Keratinocyte (primary cell): ENCODE measurements at regions not wholly inside any gene's neighbourhood (a gene's known extent, or its start where the extent isn't known, plus 50 kb on each side); places are given as distances from the start of the nearest gene placed in this dataset.

Experiments used
- DNase-seq: peaks from one replicate; pipeline ENCODE4 v3.0.0-alpha.2; 2011; ENCODE audit warnings: low read depth, missing footprints, low spot score
- FAIRE-seq: peaks from 2 replicates; lab custom pipeline; 2011; peaks lifted over from hg19 to GRCh38; lab: Jason Lieb, UNC
- H2AFZ ChIP-seq: 2 replicates; pipeline ENCODE4 v1.6.0; 2012; ENCODE audit warnings: low read length, control low read depth, inconsistent platforms; ENCODE audit not compliant: control insufficient read depth
- H3K27ac ChIP-seq: 2 replicates; pipeline ENCODE4 v1.5.1; 2011; ENCODE audit warnings: low read length; ENCODE audit not compliant: control insufficient read depth, insufficient read depth
- H3K27me3 ChIP-seq: 3 replicates; pipeline ENCODE4 v1.6.0; 2011; ENCODE audit warnings: low read length; ENCODE audit not compliant: control insufficient read depth, insufficient read depth; ENCODE audit errors: extremely low read depth
- H3K36me3 ChIP-seq, 2 experiments: 2 replicates in 1 of 2; 3 replicates in 1 of 2; pipeline ENCODE4 v1.5.1; 2011; ENCODE audit warnings: low read length in 2 of 2, mild to moderate bottlenecking in 1 of 2; ENCODE audit not compliant: control insufficient read depth in 2 of 2, insufficient read depth in 2 of 2; ENCODE audit errors: extremely low read depth in 1 of 2
- H3K4me1 ChIP-seq: 3 replicates; pipeline ENCODE4 v1.5.1; 2011; ENCODE audit warnings: low read length; ENCODE audit not compliant: control insufficient read depth, insufficient read depth; ENCODE audit errors: extremely low read depth
- H3K4me2 ChIP-seq: 3 replicates; pipeline ENCODE4 v1.6.0; 2011; ENCODE audit warnings: low read depth, low read length; ENCODE audit not compliant: control insufficient read depth, insufficient read depth; ENCODE audit errors: extremely low read depth
- H3K4me3 ChIP-seq, 3 experiments: fragments of 200-600 bp in 1 of 3; sonication (generic) in 1 of 3; 2 replicates in 2 of 3; 3 replicates in 1 of 3; pipeline ENCODE4 v1.5.1; 2011 to 2016; ENCODE audit warnings: low read length in 3 of 3, mild to moderate bottlenecking in 3 of 3, control low read depth in 2 of 3, inconsistent platforms in 1 of 3, low read depth in 1 of 3, mixed read lengths in 1 of 3, mixed run types in 1 of 3, moderate library complexity in 1 of 3; ENCODE audit not compliant: control insufficient read depth in 2 of 3, insufficient read depth in 2 of 3; ENCODE audit errors: extremely low read depth in 1 of 3
- H3K79me2 ChIP-seq: 2 replicates; pipeline ENCODE4 v1.6.0; 2012; ENCODE audit warnings: low read length; ENCODE audit not compliant: control insufficient read depth, insufficient read depth
- H3K9ac ChIP-seq: 3 replicates; pipeline ENCODE4 v1.6.0; 2011; ENCODE audit warnings: low read length; ENCODE audit not compliant: control insufficient read depth, insufficient read depth; ENCODE audit errors: extremely low read depth
- H3K9me1 ChIP-seq: 3 replicates; pipeline ENCODE4 v1.6.0; 2011; ENCODE audit warnings: low read length; ENCODE audit not compliant: control insufficient read depth, insufficient read depth; ENCODE audit errors: extremely low read depth
- H3K9me3 ChIP-seq: 2 replicates; pipeline ENCODE4 v1.5.1; 2012; ENCODE audit warnings: low read depth, low read length; ENCODE audit not compliant: control insufficient read depth
- H4K20me1 ChIP-seq: 3 replicates; pipeline ENCODE4 v1.6.0; 2011; ENCODE audit warnings: low read length; ENCODE audit not compliant: control insufficient read depth, insufficient read depth; ENCODE audit errors: extremely low read depth
- CTCF ChIP-seq, 3 experiments: IDR thresholded peaks in 1 of 3; conservative IDR thresholded peaks in 1 of 3; optimal IDR thresholded peaks in 1 of 3; 2 replicates in 2 of 3; 3 replicates in 1 of 3; pipeline versions ENCODE3 to v1.5.1; 2011; ENCODE audit warnings: low read length in 3 of 3, mild to moderate bottlenecking in 3 of 3, moderate library complexity in 2 of 3, control low read depth in 1 of 3, inconsistent platforms in 1 of 3; ENCODE audit not compliant: insufficient read depth in 2 of 3; ENCODE audit errors: extremely low read depth in 1 of 3
- EZH2 ChIP-seq: IDR thresholded peaks from one replicate; pipeline ENCODE4 v1.6.1; 2012; ENCODE audit warnings: inconsistent platforms, mild to moderate bottlenecking, low read length, moderate library complexity
- dilution Hi-C: fragments of 300-500 bp; cut with MboI; formaldehyde crosslinking; loops from one replicate; pipeline ENCODE4 v1.7.0; 2020; ENCODE audit warnings: low sequenced_read_pairs; ENCODE audit not compliant: extremely low pct_ligation_motif_present

DNA sequence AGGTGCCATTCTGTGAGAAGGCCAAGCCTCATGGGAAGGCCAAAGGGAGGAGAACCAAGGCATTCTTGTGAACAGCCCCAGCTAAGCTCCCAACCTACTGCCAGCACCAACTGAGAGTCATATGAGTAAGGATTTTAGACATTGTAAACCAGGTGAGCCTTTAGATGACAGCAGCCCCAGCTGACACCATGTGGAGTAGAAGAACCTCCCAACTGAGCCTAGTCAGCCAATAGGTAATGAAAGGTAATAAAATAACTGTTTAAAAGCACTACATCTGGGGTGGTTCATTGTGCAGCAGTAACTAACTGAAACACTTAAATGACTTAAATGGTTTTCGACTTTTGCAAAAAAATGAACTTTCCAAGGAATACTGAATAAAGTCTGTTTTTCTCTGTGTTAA lies 172.6 kb upstream of the KIF2A start:
- H3K9ac ChIP-seq: no peak overlapping the region
- H3K36me3 ChIP-seq: no peaks in the 10 kb centered on the region
- no peaks in the 10 kb centered on the region for H3K9me1 ChIP-seq
- H3K4me3 ChIP-seq: no peak overlapping the region
- no peaks in the 10 kb centered on the region for H3K79me2 ChIP-seq
- no peaks in the 10 kb centered on the region for H3K9me3 ChIP-seq
- dilution Hi-C loops: no loop called here
- TF ChIP-seq CTCF (optimal IDR thresholded peaks at IDR 0.05 in 1 of 3, IDR thresholded peaks at IDR 0.05 in 1 of 3, conservative IDR thresholded peaks at IDR 0.05 in 1 of 3; ENCODE audit: extremely low read depth in 1 of 3, insufficient read depth in 2 of 3, low read length in 3 of 3) (no peak), EZH2 (no peak)
- no peak overlapping the region for H3K4me2 ChIP-seq
- FAIRE-seq (no peak), DNase-seq (no peak)
- no peaks in the 10 kb centered on the region for H3K4me1 ChIP-seq
- H2AFZ ChIP-seq: no peak overlapping the region
- H4K20me1 ChIP-seq: no peaks in the 10 kb centered on the region
- no peak overlapping the region for H3K27ac ChIP-seq
- H3K27me3 ChIP-seq: no peaks in the 10 kb centered on the region

- DNase-seq (no peak), FAIRE-seq (peak; percentile 46)
- Histone ChIP-seq H3K4me2 (no peak overlapping the region), H3K79me2 (no peaks in the 10 kb centered on the region), H3K9me1 (no peaks in the 10 kb centered on the region), H3K27ac (no peak overlapping the region), H2AFZ (no peak overlapping the region), H3K4me3 (no peak overlapping the region), H4K20me1 (no peaks in the 10 kb centered on the region), H3K9me3 (no peaks in the 10 kb centered on the region), H3K27me3 (no peaks in the 10 kb centered on the region), H3K4me1 (no peaks in the 10 kb centered on the region), H3K36me3 (no peaks in the 10 kb centered on the region), H3K9ac (no peak overlapping the region)
- TF ChIP-seq EZH2 (no peak), CTCF (optimal IDR thresholded peaks at IDR 0.05 in 1 of 3, IDR thresholded peaks at IDR 0.05 in 1 of 3, conservative IDR thresholded peaks at IDR 0.05 in 1 of 3; ENCODE audit: extremely low read depth in 1 of 3, insufficient read depth in 2 of 3, low read length in 3 of 3) (no peak)
- dilution Hi-C loops: no loop called here
These were observed 171.2 kb upstream of the KIF2A start for GRCh38 chr5:62134811-62135210.
